ENCODE measurements at regions not wholly inside any gene's neighbourhood (a gene's known extent, or its start where the extent isn't known, plus 50 kb on each side); places are given as distances from the start of the nearest gene placed in this dataset.

DNA sequence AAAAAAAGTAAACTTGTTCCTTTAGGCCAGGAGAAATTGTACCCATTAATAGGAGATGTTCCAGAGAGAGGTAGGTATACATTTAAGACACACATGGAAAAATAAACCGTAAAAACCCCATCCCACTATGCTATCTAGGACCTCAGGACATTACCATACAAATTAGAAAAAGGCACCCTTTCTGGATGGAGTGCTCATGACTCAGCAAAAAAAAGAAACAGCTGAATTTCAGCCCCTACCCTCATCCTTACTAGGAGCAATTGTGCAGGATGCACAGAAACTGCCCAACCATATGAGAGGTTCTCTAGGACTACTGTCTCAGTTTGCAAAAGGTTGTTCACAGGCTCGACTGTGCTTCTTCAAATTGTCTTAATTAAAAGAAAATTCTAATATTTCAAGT lies 368.2 kb downstream of the HINT1 start:
- Histone ChIP-seq H3K4me3 (ENCODE audit: low read depth, low read length) (no peak overlapping the region), H3K36me3 (ENCODE audit: control insufficient read depth, insufficient read depth, low read length) (no peaks in the 10 kb centered on the region), H3K27me3 (ENCODE audit: control insufficient read depth, insufficient read depth, low read length) (no peaks in the 10 kb centered on the region)
- CTCF ChIA-PET: no interaction called here
- no peak for TF ChIP-seq CTCF (IDR thresholded peaks at IDR 0.05; ENCODE audit: insufficient read depth, low read depth, low read length)
- POLR2A ChIA-PET: no interaction called here
- no peak for DNase-seq (ENCODE audit: low read depth)

- no peak for TF ChIP-seq CTCF (IDR thresholded peaks at IDR 0.05; ENCODE audit: insufficient read depth, low read depth, low read length)
- Histone ChIP-seq H3K4me3 (ENCODE audit: low read depth, low read length) (no peak overlapping the region), H3K36me3 (ENCODE audit: control insufficient read depth, insufficient read depth, low read length) (no peaks in the 10 kb centered on the region), H3K27me3 (ENCODE audit: control insufficient read depth, insufficient read depth, low read length) (no peaks in the 10 kb centered on the region)
- CTCF ChIA-PET: no interaction called here
- no peak for DNase-seq (ENCODE audit: low read depth)
- POLR2A ChIA-PET: no interaction called here
Observed at GRCh38 chr5:130796032-130796431, 369.0 kb downstream of the HINT1 start.

- POLR2A ChIA-PET: no interaction called here
- no peak for DNase-seq (ENCODE audit: low read depth)
Observed at GRCh38 chr5:130795037-130795436, 370.0 kb downstream of the HINT1 start.

GRCh38 chr5:130777794-130778193 lies 387.3 kb downstream of the HINT1 start:
- POLR2A ChIA-PET: no interaction called here
- CTCF ChIA-PET: no interaction called here
- Histone ChIP-seq H3K27me3 (ENCODE audit: control insufficient read depth, insufficient read depth, low read length) (no peaks in the 10 kb centered on the region), H3K36me3 (ENCODE audit: control insufficient read depth, insufficient read depth, low read length) (no peaks in the 10 kb centered on the region), H3K4me3 (ENCODE audit: low read depth, low read length) (no peak overlapping the region)
- DNase-seq (ENCODE audit: low read depth): no peak
- no peak for TF ChIP-seq CTCF (IDR thresholded peaks at IDR 0.05; ENCODE audit: insufficient read depth, low read depth, low read length)

More at GRCh38 chr5:130795037-130795436, 370.0 kb downstream of the HINT1 start:
- no peaks in the 10 kb centered on the region for H3K27me3 ChIP-seq (ENCODE audit: control insufficient read depth, insufficient read depth, low read length)
- H3K36me3 ChIP-seq (ENCODE audit: control insufficient read depth, insufficient read depth, low read length): no peaks in the 10 kb centered on the region
- H3K4me3 ChIP-seq (ENCODE audit: low read depth, low read length): no peak overlapping the region
- CTCF ChIA-PET: no interaction called here
- TF ChIP-seq CTCF (IDR thresholded peaks at IDR 0.05; ENCODE audit: insufficient read depth, low read depth, low read length): no peak

- TF ChIP-seq CTCF (IDR thresholded peaks at IDR 0.05; ENCODE audit: insufficient read depth, low read depth, low read length): no peak
- CTCF ChIA-PET: no interaction called here
Observed at GRCh38 chr5:130773813-130774212, 391.2 kb downstream of the HINT1 start.

More at GRCh38 chr5:130773813-130774212, 391.2 kb downstream of the HINT1 start:
- POLR2A ChIA-PET: no interaction called here
- Histone ChIP-seq H3K4me3 (ENCODE audit: low read depth, low read length) (no peak overlapping the region), H3K36me3 (ENCODE audit: control insufficient read depth, insufficient read depth, low read length) (no peaks in the 10 kb centered on the region), H3K27me3 (ENCODE audit: control insufficient read depth, insufficient read depth, low read length) (no peaks in the 10 kb centered on the region)
- no peak for DNase-seq (ENCODE audit: low read depth)
